Ramos (cell line): ENCODE measurements at regions not wholly inside any gene's neighbourhood (a gene's known extent, or its start where the extent isn't known, plus 50 kb on each side); places are given as distances from the start of the nearest gene placed in this dataset.

ENCODE experiments used
- in situ Hi-C: fragments of 300-500 bp; cut with MboI; formaldehyde crosslinking; loops from one replicate; pipeline ENCODE4 v1.14.3; 2022; ENCODE audit warnings: low sequenced_read_pairs; ENCODE audit not compliant: unreplicated experiment

- in situ Hi-C loops = no loop called here
Observed at GRCh38 chr16:26742040-26742439, 324.7 kb upstream of the C16orf82 start.

DNA sequence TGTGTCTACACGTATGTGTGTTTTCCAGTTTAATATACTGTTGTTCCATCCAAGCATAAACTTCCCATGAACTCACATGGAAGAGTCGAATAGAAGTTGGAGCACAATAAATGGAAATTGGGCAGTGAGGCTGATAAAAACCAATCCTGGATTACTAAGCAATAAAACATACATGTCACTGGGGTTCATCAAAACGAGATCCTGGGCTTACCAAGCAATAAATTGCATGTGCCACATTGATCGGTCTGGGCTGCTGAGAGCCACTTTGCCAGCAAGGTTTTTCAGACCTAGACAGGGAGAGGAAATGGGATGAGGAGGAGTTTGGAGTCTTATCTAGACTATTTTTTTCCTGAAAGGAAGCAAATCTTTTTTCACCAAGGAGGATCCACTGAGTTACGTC lies 322.3 kb upstream of the C16orf82 start:
- in situ Hi-C loops = no loop called here

GRCh38 chr16:26747760-26748159 lies 319.0 kb upstream of the C16orf82 start:
- in situ Hi-C loops = no loop called here

DNA sequence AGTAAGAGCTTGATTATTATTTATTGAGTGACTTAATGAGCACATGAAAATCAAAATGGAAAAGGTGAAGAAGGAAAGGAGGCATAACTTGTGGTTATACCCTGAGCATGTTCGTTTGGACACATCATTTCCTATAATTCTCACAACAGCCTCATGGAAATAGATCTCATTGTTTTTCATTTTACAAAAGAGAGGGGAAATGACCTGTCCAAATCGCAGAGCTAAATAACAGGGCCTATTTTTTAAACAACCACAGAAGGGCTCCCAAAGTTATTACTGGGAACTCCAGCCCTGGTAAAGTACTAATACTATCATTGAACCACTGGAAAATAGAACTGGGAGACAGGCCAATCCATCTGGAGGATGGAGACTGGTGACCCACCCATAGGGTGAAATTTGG lies 317.7 kb upstream of the C16orf82 start:
- in situ Hi-C loops = no loop called here

- in situ Hi-C loops = no loop called here
Observed at GRCh38 chr16:26752166-26752565, 314.6 kb upstream of the C16orf82 start.

DNA sequence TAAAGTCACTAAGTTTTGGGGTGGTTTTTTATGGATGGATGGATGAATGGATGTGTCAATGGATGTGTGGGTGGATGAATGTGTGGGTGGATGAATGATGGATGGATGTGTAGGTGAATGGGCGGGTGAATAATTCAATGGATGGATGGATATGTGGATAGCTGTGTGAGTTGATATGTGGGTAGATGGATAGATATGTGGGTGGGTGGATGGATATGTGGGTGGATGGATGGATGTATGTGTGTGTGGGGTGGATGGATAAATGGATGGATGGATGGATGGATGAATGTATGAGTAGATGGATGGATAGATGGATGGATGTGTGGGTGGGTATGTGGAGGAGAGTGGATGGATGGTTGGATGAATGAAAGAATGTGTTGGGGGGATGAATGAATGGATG lies 310.1 kb upstream of the C16orf82 start:
- in situ Hi-C loops = no loop called here

- in situ Hi-C loops = no loop called here
Observed at GRCh38 chr16:26762594-26762993, 304.1 kb upstream of the C16orf82 start.

- in situ Hi-C loops = no loop called here
Observed at GRCh38 chr16:26765087-26765486, 301.6 kb upstream of the C16orf82 start.

DNA sequence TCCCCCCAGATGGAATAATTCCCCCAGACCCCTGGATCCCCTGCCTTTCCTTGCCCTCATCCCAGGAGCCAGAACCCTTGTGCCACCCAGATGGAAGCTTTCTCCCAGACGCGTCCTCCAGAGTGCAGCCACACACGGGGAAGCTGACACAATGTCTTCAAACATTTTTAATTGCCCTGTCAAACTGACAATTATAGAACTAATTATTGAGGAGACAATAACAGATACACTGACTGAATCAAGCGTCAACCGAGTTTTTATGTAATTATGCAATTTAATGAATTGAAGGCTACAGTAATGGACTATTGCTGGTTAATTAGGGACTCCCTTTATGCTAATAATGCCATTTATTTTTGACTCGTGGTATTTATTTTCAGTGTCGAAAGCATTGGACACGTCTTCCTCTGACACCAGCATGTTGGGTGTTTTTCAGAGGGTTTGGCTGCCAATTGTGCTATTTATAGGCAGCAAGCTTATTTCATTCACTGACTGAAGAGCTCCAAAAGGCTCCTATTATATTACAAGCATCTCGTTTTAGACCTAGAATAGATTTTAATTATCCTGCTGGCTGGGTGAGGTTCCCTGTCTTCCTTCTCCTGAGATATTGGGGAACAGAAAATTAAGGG lies 298.2 kb upstream of the C16orf82 start:
- in situ Hi-C loops = no loop called here

- in situ Hi-C loops = no loop called here
Observed at GRCh38 chr16:26770547-26770946, 296.2 kb upstream of the C16orf82 start.

DNA sequence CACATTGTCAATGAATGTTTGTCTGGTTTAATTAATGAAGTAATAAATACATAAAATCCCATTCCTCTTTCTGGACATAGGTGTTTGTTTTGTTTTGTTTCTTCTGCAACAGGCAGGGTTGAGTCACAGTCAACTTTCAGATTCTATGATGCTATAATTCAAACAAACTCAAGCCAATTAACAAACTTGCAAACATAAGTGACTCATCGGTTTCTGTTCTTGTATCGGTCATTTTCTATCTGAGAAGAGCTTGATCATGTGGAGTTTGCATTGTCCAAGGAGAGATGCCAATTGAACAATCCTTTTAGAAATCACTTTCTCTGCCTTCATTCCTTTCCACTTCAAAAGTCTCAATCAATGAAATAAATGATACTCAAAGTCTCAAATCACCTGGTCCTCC lies 294.2 kb upstream of the C16orf82 start:
- in situ Hi-C loops = no loop called here

GRCh38 chr16:26777821-26778220 lies 288.9 kb upstream of the C16orf82 start:
- in situ Hi-C loops = loop anchor here (25.0 kb wide), 1 partner anchor 941 kb away; no protein-coding TSS in a partner anchor

GRCh38 chr16:26787924-26788323 lies 278.8 kb upstream of the C16orf82 start:
- in situ Hi-C loops = loop anchor here (25.0 kb wide), 1 partner anchor 951 kb away; no protein-coding TSS in a partner anchor

GRCh38 chr16:26791169-26791568 lies 275.6 kb upstream of the C16orf82 start:
- in situ Hi-C loops = loop anchor here (25.0 kb wide), 1 partner anchor 954 kb away; no protein-coding TSS in a partner anchor

- in situ Hi-C loops = loop anchor here (25.0 kb wide), 1 partner anchor 958 kb away; no protein-coding TSS in a partner anchor
Observed at GRCh38 chr16:26795184-26795583, 271.5 kb upstream of the C16orf82 start.

DNA sequence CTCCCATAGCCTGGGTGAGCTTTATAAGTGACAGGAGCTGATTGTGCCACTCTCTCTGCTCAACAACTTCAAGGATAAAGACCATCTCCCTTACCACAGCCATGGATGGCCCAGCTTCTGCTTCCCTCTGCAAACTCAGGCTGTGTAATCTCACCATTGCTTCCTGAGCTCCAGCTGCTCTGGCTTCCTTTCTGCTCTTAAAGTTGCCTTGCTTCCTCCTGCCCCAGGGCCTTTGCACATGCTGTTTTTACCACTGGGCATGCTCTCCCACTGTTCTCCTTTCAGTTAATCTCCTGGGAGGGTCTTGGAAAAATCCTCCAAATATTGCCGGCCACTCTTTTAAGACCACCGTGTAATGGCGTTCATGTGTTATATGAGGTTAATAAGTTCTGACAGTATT lies 265.1 kb upstream of the C16orf82 start:
- in situ Hi-C loops = no loop called here

DNA sequence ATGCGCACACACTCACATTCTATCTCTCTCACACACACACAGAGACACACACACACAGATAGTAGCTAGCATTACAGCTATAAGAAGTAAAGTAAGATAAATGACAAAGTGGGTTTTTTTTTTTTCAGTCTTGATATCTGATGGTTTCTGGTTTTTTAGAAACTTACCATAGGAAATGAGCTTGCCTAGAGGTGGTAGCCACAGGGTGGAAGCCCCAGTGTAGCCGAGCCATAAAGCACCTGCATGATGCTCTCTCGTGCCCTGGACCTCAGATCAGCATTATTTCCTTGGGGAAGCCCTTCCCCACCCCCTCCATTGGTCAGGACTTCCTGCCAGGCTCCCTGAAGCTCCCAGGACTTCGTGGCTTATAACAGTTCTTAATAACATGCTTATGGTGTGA lies 264.3 kb upstream of the C16orf82 start:
- in situ Hi-C loops = no loop called here

- in situ Hi-C loops = no loop called here
Observed at GRCh38 chr16:26802965-26803364, 263.8 kb upstream of the C16orf82 start.

GRCh38 chr16:26806657-26807056 lies 260.1 kb upstream of the C16orf82 start:
- in situ Hi-C loops = no loop called here

DNA sequence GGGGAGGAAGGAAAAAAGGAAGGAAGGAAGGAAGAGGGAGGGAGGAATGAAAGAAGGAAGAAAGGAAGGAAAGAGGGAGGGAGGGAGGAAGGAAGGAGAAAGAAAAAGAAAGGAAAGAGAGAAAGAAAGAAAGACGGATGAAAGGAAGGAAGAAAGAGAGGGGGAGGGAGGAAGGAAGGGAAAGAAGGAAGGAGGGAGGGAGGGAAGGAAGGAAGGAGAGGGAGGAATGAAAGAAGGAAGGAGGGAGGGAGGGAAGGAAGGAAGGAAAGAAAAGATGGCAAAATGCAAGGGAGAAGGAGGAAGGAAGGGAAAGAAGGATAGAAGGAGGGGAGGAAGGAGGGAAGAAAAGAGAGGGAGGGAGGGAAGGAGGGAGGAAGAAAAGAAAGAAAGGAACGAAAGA lies 257.3 kb upstream of the C16orf82 start:
- in situ Hi-C loops = no loop called here

DNA sequence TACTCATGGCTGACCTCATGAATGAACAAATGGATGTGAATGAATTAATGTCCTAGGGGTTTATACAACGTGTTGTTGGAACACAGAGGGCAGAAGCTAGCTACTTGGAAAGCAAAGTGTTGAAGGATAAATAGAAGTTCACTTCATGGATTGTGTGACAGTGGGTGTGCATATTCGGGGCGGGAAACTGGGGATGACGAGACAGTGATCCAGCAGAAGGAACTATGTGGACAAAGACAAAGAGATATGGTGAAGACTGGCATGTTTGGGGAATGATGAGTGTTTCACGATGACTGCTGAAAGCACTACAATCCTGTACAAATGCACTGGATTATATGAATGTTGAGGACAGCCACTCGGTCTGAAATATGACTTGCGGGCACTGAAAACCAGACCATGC lies 250.5 kb upstream of the C16orf82 start:
- in situ Hi-C loops = no loop called here

GRCh38 chr16:26816885-26817571 lies 249.7 kb upstream of the C16orf82 start:
- in situ Hi-C loops = no loop called here
